CD4-positive, alpha-beta T cell treated with Interleukin-4 for 1 hour (primary cell): ENCODE measurements at regions not wholly inside any gene's neighbourhood (a gene's known extent, or its start where the extent isn't known, plus 50 kb on each side); places are given as distances from the start of the nearest gene placed in this dataset.

Experiments
- DNase-seq, 2 donors: peaks; one replicate each; pipeline ENCODE4 v3.0.0-alpha.2; 2020 to 2022

DNA sequence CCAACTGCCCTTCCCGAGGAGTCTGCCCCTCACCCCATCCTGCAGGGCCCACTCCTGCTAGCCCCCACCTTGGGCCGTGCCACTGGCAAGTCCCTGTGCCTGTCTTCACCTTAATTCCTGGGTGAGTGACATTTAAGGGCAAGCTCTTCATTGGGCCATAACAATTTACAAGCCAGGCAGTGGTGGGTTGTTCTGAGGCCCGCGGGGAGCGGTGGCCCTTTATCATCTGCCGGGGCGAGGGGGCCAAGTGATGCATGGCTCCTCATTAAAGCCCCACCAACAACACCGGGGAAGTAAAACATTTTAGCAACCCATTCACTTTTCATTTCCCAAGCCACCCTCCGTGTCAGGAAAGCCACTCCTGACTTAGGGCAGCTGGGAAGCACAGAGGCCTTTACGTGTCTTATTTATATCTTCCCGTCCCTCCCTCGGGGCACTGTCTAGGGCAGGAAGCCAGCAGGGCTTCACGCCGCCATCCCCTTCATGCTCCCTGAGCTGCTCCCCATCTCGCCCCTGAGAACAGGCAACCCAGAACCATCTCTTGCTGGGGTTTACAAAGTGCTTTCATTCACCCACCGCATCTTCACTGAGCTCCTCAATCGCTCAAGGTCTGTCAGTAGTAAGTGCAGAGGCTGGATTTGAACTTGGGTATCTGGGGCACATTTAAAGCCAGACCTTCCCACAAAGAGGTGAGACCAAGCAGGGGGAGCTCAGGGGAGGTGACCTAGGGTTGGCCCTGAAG lies 55.5 kb upstream of the CCDC167 start:
- DNase-seq: no peak

- DNase-seq: no peak
Measured at GRCh38 chr6:37554480-37554819, 54.8 kb upstream of the CCDC167 start.

- no peak for DNase-seq
Measured at GRCh38 chr6:37552267-37552666, 52.6 kb upstream of the CCDC167 start.

DNA sequence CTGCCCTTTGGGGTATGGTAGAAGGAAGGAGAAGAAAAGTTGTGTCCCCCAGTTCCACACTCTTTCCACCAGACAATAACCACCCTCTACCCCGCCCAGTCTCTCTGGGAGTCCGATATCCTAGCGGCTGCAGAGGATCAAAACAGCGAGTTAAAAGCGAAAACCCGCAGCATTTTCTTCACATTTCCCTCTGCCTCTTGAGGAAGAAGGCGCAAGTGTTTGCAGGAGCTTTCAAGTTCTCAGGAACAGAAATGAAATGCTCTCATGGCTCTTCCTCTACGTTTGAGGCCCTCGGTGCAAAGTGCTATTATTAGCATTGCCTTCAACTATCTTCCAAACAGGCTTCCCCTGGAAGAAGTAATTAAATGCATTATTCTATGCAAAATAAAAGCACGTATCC lies 52.2 kb upstream of the CCDC167 start:
- no peak for DNase-seq

- DNase-seq: no peak
Measured at GRCh38 chr6:37551446-37551845, 51.8 kb upstream of the CCDC167 start.

DNA sequence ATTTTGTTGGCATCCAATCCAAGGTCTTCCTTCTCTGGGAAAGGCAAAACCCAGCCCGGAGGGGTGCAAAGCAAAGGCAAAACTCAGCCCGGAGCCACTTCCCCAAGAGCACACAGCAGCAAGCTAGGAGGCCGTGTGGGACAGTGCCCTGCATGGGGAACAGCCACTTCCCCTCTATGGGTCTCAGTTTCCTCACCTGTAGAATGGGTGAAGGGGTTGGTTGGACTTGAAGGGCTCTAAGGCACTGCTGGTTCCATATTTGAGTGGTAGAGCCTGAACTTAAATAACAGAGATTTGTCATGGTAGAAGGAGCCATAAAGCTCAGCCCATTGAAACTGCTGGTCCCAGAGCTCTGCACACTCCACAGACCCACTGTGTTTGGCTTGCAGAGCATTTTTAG lies 51.3 kb upstream of the CCDC167 start:
- DNase-seq: no peak

DNA sequence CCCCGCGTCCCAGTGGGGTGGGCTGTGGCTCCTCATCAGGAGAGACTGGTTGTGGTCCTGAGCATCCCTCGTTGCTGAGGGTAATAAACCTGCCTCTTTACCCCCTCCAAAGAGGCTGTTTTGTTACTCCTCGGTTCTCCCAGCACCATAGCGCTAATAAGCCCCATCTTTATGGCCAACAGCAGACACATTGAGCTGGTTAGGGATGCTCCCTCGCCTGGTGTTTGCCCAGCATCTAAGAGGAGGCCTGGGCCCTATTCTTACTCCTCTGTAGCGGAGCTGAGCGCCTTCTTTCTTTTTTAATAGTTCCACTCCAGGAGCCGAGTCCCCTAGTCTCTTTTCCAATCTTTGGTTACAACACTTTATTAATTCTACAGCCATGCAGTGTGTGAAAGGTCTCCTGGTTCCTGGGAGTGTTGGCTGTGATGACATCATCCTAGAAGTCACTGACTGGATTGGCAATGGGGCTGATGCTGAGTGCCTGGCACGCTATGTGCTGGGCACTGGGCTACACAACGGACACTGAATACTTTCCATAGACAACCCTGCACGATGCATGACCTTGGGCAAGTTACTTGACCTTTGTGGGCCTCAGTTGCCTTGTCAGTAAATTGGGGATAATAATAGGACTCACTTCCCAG lies 50.6 kb upstream of the CCDC167 start:
- DNase-seq: no peak

- DNase-seq: no peak
Measured at GRCh38 chr6:37549558-37549957, 49.9 kb upstream of the CCDC167 start.
